ENCODE measurements at regions not wholly inside any gene's neighbourhood (a gene's known extent, or its start where the extent isn't known, plus 50 kb on each side); places are given as distances from the start of the nearest gene placed in this dataset.

DNA sequence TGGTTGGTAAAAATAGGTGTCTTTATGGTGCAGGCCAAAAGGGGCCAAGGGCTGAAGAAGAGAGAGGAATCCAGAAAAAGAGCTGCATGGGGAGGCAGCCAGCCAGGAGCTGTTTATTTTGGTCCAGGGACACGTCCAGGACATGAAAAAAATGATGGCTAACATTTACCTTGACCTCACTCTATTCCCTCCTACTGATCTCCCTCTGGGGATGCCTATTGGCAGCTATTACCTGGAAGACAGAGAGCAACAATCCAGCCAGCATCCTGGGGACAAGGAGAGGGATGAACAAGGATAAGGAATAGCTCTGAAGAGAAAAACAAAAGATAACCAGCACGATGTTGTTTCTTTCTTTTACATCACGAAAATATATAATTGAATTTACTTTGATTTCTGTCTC is 1599.6 kb downstream of the SLITRK5 start:
- TF ChIP-seq, protein P1, sequence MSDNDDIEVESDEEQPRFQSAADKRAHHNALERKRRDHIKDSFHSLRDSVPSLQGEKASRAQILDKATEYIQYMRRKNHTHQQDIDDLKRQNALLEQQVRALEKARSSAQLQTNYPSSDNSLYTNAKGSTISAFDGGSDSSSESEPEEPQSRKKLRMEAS (IDR thresholded peaks at IDR 0.05), result no peak
- TF ChIP-seq, protein P2, sequence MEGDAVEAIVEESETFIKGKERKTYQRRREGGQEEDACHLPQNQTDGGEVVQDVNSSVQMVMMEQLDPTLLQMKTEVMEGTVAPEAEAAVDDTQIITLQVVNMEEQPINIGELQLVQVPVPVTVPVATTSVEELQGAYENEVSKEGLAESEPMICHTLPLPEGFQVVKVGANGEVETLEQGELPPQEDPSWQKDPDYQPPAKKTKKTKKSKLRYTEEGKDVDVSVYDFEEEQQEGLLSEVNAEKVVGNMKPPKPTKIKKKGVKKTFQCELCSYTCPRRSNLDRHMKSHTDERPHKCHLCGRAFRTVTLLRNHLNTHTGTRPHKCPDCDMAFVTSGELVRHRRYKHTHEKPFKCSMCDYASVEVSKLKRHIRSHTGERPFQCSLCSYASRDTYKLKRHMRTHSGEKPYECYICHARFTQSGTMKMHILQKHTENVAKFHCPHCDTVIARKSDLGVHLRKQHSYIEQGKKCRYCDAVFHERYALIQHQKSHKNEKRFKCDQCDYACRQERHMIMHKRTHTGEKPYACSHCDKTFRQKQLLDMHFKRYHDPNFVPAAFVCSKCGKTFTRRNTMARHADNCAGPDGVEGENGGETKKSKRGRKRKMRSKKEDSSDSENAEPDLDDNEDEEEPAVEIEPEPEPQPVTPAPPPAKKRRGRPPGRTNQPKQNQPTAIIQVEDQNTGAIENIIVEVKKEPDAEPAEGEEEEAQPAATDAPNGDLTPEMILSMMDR (IDR thresholded peaks at IDR 0.05), result no peak
- TF ChIP-seq POLR2A (IDR thresholded peaks at IDR 0.05; ENCODE audit: low read length) (no peak), RFX5 (IDR thresholded peaks at IDR 0.05) (no peak), SREBF2 (IDR thresholded peaks at IDR 0.05) (no peak), ESRRA (IDR thresholded peaks at IDR 0.05; ENCODE audit: borderline replicate concordance, low read length) (no peak), RAD21 (conservative IDR thresholded peaks at IDR 0.05 in 1 of 2, IDR thresholded peaks at IDR 0.05 in 1 of 2) (no peak)
